B cell (primary cell): ENCODE measurements at regions not wholly inside any gene's neighbourhood (a gene's known extent, or its start where the extent isn't known, plus 50 kb on each side); places are given as distances from the start of the nearest gene placed in this dataset.

Source experiments
- CTCF ChIP-seq: fragments of 200-600 bp; IDR thresholded peaks from one replicate; pipeline ENCODE4 v1.8.0; 2022; ENCODE audit warnings: antibody characterized with exemption, mild to moderate bottlenecking
- EZH2 ChIP-seq: IDR thresholded peaks from 2 replicates; pipeline ENCODE4 v1.6.1; 2012; ENCODE audit warnings: borderline replicate concordance, low read depth, mild to moderate bottlenecking, moderate library complexity, low read length; ENCODE audit not compliant: insufficient read depth, poor library complexity, severe bottlenecking

DNA sequence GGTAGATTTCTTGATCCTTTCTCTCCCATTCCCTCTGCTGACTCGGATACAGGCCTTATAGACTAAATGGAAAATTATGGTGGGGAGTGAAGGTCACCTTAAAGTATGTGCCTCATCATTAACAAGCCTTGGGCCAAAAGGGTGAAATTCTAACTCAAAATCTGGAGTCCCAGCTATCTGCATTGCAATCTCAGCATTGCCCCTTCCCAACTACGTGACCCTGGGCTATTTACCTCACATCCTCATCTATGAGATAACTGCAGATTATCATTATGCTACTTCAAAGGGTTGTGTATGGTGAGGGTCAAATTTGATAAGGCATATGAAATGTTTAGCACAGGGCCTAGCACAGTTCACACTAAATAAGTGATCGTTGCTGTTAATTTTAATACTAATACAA lies 147.7 kb downstream of the WNT5A start:
- TF ChIP-seq CTCF, result no peak
- no peak for TF ChIP-seq EZH2
